IPS-NIHi11 (cell line): ENCODE measurements at regions not wholly inside any gene's neighbourhood (a gene's known extent, or its start where the extent isn't known, plus 50 kb on each side); places are given as distances from the start of the nearest gene placed in this dataset.

Source experiments
- DNase-seq: peaks from one replicate; pipeline ENCODE4 v3.0.0; 2012; ENCODE audit warnings: mixed read lengths, low spot score

GRCh38 chr10:124302951-124303505 lies 115.7 kb downstream of the OAT start:
- no peak for DNase-seq

- DNase-seq: no peak
Observed at GRCh38 chr10:124301736-124302135, 117.0 kb downstream of the OAT start.

DNA sequence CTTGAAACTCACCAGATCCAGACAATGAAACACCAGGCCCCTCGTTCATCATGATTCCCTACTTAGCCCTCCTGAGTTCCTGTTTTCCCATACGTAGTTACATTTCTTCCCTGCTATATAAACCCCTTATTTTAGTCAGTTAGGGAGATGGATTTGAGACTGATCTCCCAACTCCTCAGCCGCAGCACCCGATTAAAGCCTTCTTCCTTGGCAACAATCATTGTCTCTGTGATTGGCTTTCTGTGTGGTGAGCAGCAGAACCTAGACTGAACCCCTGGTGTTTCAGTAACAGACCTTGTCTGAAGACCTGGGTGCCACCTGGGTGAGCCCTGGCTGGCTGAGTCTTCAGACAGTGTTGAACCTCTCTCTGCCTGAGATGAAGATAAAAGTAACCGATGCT lies 118.0 kb downstream of the OAT start:
- no peak for DNase-seq

GRCh38 chr10:124300224-124300623 lies 118.5 kb downstream of the OAT start:
- DNase-seq: no peak

- no peak for DNase-seq
Observed at GRCh38 chr10:124299696-124300095, 119.0 kb downstream of the OAT start.

GRCh38 chr10:124298891-124299290 lies 119.8 kb downstream of the OAT start:
- DNase-seq: no peak

GRCh38 chr10:124296813-124297788 lies 121.6 kb downstream of the OAT start:
- DNase-seq: no peak

DNA sequence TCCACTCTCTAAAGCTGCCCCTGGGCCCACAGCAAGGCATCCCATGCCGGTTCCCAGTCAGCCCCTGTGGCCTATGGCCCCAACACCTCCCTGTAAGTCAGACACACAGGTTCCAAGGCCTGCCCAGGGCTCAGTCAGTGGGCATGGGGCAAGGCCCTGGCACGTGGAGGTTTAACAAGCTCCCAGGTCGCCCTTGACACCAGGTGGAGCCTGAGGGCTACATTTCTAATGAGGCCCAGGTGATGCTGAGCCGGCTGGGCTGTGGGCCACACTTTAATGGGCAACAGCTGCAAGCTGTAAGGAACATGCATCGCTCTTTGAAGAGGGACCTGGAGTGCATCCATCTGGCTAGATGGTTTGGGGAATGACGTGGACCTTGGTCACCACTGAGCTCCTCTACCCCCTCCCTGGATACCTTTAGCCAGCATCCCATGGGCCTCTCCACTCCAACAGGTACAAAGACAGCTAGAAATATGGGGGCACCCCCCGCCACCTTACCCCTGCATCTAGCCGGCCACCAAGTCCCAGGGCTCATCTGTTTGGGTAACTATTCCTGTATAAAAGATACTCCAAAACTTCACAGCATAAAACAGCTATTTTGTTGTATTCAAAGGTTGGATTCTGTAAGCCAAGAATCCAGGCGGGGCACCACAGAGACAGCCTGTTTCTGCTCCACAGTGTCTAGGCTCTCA lies 122.5 kb downstream of the OAT start:
- peak; percentile 43 for DNase-seq

DNA sequence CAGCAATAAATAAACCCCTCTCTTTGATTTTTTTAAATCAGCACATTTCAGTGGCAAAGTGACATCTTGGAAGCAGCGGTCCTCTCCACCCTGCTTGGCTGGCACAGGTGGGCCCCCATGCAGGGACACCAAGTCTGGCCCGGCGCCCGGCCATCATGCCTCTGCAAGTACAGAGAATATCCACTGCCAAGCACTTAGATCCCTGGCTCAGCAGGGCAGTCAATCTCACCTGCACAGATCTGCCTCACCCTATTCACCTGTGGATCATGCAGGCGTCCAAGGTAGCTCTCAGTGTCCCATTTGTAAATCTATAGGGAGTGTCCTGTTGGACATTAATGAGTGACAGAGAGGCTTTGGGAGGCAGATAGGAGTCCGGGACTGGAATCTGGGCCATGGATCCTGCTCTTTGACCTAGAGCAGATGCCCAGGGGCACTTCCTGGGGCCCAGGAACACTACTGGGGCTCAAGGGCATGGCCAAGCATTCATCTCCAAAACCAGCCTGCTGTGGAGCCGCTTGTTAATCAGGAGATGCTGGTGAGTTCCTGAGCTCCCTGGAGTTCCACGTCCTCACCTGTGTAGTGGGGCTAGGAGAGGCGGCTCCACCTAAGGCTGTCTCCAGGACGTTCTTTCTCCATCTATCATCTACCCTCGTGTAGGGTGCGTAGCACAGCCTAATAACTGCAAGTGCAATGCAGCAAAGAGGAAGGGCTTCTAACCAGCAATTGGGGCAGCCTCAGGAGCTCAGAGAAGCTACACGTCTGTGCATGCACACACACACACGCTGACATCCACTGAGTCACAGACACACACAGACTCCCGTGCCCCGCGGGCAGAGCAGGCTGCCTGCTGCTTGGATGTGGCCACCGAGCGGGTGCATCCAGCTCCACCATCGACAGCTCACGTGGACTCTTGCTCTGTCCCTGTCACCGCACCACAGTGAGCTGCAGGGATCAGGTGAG lies 123.6 kb downstream of the OAT start:
- no peak for DNase-seq

DNA sequence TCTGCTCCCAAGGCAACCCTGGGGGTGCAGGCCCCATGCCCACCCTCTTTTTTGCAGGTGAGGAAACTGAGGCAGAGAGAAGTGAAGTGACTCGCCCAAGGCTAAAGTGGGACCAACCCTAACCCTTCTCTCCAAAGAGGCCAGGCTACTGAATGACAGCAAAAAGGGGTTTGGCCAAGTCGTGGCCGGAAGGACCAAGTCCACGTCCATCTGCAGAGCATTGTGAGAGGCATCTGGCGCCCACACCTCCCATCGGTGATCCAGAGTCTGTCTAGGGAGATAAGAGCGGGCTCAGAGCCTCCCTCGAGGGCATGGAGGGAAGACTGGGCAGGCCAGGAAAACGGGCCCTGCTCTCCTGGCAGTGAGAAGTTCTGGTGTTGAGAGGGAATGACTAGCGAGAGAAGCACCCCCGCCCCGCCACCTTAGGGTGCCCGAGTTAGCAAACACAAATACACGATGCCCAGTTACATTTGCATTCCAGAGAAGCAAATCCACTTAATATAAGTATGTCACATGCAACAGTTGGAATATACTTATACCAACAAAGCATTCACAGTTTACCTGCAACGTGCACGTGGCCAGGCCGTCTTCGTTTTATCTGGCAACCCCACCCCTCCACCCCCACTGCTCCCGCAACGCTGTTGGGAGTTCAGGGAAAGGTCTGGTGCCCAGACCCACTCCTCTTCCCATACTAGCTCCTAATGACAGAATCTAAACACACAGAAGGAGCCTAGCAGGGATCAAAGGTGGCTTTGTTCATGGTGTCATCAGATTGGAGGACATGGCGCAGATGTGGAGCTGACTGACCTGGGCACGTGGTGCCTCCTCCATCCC lies 124.9 kb downstream of the OAT start:
- no peak for DNase-seq

DNA sequence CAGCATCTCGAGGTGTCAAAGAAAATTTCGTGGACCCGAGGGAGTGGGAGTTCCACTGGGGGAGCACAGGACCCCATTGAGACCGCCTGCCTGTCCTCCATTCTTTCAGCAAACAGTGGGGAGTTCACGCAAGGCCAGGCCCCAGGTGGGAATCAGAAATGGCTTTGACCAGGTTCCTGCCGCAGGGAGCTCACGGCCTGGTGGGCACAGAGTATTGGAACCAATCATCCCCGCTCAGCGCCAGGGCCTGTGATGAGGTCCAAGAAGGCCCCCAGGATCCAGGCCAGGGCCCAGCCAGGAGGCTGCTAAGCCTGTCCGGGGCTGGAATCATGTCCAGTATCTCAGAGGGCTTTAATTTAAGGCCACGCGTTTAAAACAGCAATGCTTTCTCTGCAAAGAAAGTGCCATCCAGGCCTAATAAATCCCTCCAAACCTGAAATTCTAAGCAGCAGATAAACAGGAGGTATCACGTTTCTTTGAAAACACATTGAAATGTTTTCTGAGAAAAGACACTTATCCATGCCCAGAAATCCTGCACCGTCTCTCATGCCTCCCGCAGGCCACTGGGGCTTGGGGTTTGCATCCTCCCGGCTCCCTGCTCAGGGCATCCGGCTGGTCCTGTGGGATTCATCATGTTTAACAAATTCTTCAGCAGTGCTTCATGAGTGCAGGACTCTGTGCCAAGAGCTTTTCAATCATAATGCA lies 125.7 kb downstream of the OAT start:
- no peak for DNase-seq

DNA sequence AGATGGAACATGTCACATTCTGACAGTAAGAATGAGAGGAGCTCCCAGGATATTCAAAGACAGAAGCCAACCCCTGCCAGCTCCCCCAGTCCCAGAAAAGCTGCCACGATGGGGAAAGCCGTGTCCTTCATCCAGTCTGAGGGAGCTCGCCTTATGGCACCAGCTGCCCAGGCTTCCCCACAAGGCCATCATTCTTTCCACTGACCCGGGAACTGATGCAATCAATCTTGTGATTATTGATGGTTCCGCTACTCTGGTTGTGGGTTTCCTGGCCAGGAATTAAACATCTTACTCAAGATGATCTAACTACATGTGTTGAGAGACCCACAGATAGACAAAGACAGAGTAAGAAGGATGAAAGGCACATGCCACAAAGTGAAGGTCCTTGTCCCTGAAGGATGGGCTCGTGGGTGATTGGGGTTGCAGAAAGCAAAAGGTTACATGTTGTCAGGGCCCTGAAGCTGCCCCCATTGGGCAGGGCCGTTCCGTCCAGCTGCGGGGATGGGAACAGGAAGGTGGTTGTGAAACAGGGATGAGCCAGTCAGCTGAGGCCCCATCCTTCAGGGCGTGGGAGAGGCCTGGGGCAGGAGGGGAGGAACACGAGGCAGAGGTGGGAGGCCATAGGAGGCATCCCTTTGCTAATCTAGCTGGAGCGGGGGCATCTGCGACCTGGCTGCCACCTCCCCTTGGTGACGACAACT lies 127.6 kb downstream of the OAT start:
- no peak for DNase-seq

- DNase-seq: no peak
Observed at GRCh38 chr10:124289851-124290795, 128.6 kb downstream of the OAT start.

- DNase-seq: no peak
Observed at GRCh38 chr10:124288928-124289850, 129.5 kb downstream of the OAT start.

- no peak for DNase-seq
Observed at GRCh38 chr10:124288486-124288885, 130.2 kb downstream of the OAT start.

DNA sequence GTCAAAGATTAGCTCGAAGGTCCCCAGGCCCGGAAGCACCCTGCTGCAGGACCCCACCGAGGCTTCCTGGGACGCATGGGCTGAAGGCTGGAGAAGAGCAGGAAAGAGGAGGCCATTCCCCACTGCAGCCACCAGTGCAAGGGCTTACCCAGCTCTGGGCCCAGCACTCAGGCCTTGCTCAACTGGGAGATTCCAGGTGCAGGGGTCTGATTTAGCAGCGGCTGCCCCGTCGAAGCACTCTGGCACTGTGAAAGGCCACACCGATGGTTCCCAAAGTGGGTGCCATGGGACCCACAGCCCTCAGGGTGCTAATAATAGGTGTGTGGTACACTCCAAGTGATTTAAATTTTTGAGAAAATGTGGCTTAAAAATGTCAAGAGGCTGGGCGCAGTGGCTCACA lies 130.9 kb downstream of the OAT start:
- DNase-seq: no peak

DNA sequence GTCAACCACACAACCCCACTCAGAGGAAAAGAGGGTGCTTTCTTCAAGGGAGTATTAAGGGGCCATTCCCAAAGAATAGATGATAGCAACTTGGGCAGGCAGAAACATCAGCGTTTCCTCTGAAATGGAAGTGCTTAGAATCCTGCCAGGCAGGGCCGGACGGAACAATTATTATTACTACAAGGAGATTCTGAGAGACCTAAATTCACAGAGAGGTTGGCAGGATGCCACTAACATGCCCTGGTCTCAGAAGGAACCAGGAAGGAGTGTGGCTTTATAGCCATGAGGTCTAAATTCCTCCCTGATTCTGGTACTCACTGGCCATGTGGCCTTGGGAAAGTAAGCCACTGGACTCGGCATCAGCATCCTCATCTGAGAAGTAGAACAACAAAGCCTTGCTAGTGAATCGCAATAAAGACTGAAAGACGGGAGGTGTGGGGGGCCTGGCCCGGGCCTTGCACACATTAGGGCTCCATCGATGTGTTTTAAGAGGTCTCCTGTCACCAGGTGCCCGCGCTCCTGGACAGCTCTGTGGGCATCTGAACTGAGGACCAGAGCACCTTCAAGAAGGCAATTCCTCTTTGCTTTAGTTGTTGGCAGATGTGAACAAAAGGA lies 131.5 kb downstream of the OAT start:
- DNase-seq: no peak
